K562 (cell line): ENCODE measurements at regions not wholly inside any gene's neighbourhood (a gene's known extent, or its start where the extent isn't known, plus 50 kb on each side); places are given as distances from the start of the nearest gene placed in this dataset.

Experiments used
- CHCHD3 ChIP-seq: fragments of 250-450 bp; sonication (Bioruptor Pico); IDR thresholded peaks from 2 replicates; pipeline ENCODE4 v2.1.2; 2022; ENCODE audit warnings: mild to moderate bottlenecking
- ETV1 ChIP-seq: fragments of 450-650 bp; conservative IDR thresholded peaks from 2 replicates; pipeline ENCODE4 v1.6.1; 2016; ENCODE audit warnings: missing genetic modification characterization, control low read depth, low read depth, missing compliant biosample characterization
- HDAC3 ChIP-seq: fragments of 450-650 bp; IDR thresholded peaks from 2 replicates; pipeline ENCODE4 v1.6.1; 2018; ENCODE audit warnings: borderline replicate concordance, mild to moderate bottlenecking, moderate library complexity; ENCODE audit not compliant: partially characterized antibody
- KAT8 ChIP-seq: fragments of 450-650 bp; IDR thresholded peaks from 2 replicates; pipeline ENCODE4 v1.6.1; 2016; ENCODE audit warnings: low read depth, mild to moderate bottlenecking
- KHSRP ChIP-seq: fragments of 450-650 bp; IDR thresholded peaks from 2 replicates; pipeline ENCODE4 v1.6.1; 2017
- KLF16 ChIP-seq: IDR thresholded peaks from 2 replicates; pipeline ENCODE4 v1.6.1; 2016; ENCODE audit warnings: antibody characterized with exemption
- MAFF ChIP-seq: IDR thresholded peaks from 2 replicates; pipeline ENCODE4 v1.6.1; 2012; ENCODE audit warnings: low read length, improper control_type of control experiment
- MTA2 ChIP-seq: fragments of 450-650 bp; IDR thresholded peaks from 2 replicates; pipeline ENCODE4 v1.6.1; 2016; ENCODE audit warnings: low read depth
- MYBL2 ChIP-seq, 2 experiments: fragments of 450-650 bp in 1 of 2; sonication (generic) in 1 of 2; formaldehyde crosslinking in 1 of 2; IDR thresholded peaks; 2 replicates each; pipeline versions ENCODE4 v1.6.1 to v1.8.1; 2017 to 2022; ENCODE audit warnings: borderline replicate concordance in 1 of 2, inconsistent platforms in 1 of 2, low read depth in 1 of 2, mild to moderate bottlenecking in 1 of 2, missing genetic modification reagents in 1 of 2, moderate library complexity in 1 of 2
- RB1 ChIP-seq: fragments of 450-650 bp; IDR thresholded peaks from 2 replicates; pipeline ENCODE4 v1.6.1; 2017; ENCODE audit warnings: low read depth, mild to moderate bottlenecking
- SNIP1 ChIP-seq: fragments of 450-650 bp; IDR thresholded peaks from 2 replicates; pipeline ENCODE4 v1.7.1; 2017; ENCODE audit warnings: low read depth, mild to moderate bottlenecking
- TEAD4 ChIP-seq, 2 experiments: sonication (generic) in 1 of 2; formaldehyde crosslinking in 1 of 2; IDR thresholded peaks; 2 replicates each; pipeline versions ENCODE4 v1.6.1 to v1.8.0; 2012 to 2022; ENCODE audit warnings: borderline replicate concordance in 1 of 2, inconsistent platforms in 1 of 2, low read length in 1 of 2, mild to moderate bottlenecking in 1 of 2, missing genetic modification reagents in 1 of 2
- WHSC1 ChIP-seq: IDR thresholded peaks from one replicate; pipeline ENCODE4 v1.6.1; 2012; ENCODE audit warnings: low read length, control low read depth, inconsistent platforms
- ZNF354B ChIP-seq: fragments of 250-450 bp; sonication (Bioruptor Pico); IDR thresholded peaks from 2 replicates; pipeline ENCODE4 v1.4.0; 2020
- ZNF584 ChIP-seq: fragments of 200-800 bp; sonication (Bioruptor generic); IDR thresholded peaks from 2 replicates; pipeline ENCODE4 v1.6.1; 2016; ENCODE audit warnings: low read depth, mild to moderate bottlenecking, missing genetic modification characterization, missing compliant biosample characterization
- TF ChIP-seq, protein P1 (sequence below): fragments of 450-650 bp; IDR thresholded peaks from 2 replicates; pipeline ENCODE4 v1.6.1; 2016; ENCODE audit warnings: low read depth
- TF ChIP-seq, protein P2 (sequence below): fragments of 250-450 bp; sonication (Bioruptor Pico); IDR thresholded peaks from 2 replicates; pipeline ENCODE4 v1.8.0; 2021; ENCODE audit warnings: moderate library complexity, mild to moderate bottlenecking, inconsistent platforms
- TF ChIP-seq, protein P3 (sequence below): fragments of 450-650 bp; conservative IDR thresholded peaks from 2 replicates; pipeline ENCODE4 v1.6.1; 2016; ENCODE audit warnings: missing genetic modification characterization, low read depth, mild to moderate bottlenecking, missing compliant biosample characterization, moderate library complexity

DNA sequence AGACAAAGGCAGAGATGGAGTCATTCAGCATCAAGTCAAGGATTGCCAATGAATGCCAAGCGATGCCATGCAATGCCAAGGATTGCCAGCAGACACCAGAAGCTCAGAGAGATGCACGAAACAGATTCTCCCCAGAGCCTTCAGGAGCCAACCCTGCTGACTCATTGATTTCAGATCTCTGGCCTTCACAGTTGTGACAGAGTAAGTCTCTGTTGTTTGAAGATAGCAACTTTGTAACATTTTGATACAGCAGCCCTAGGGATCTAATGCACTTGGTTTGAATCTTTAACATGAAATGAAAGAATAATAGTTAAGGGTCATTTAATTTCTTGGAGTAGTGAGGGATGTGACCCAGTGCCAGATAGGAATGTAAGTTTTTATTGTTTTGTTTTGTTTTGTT lies 287.4 kb upstream of the RUNX1 start (continued):
- TF ChIP-seq MYBL2 (IDR thresholded peaks at IDR 0.05; ENCODE audit: low read depth) (no peak), MYBL2 (CRISPR knock-in tag; IDR thresholded peaks at IDR 0.05; ENCODE audit: borderline replicate concordance) (no peak), RB1 (no peak), KHSRP (no peak), KAT8 (no peak), CHCHD3 (no peak), ETV1 (tag) (no peak), MAFF (peak; percentile 88), MTA2 (peak; percentile 27; the same call in 1 of the 2 replicates), WHSC1 (no peak), ZNF584 (CRISPR knock-in tag) (no peak), ZNF354B (CRISPR knock-in tag) (no peak), KLF16 (no peak; the same call in 1 of the 2 replicates), HDAC3 (no peak), TEAD4 (IDR thresholded peaks at IDR 0.05; ENCODE audit: low read length) (peak; percentile 64; the same call in 1 of the 2 replicates), TEAD4 (CRISPR knock-in tag; IDR thresholded peaks at IDR 0.05; ENCODE audit: borderline replicate concordance) (no peak), SNIP1 (no peak)
- TF ChIP-seq, protein P1, sequence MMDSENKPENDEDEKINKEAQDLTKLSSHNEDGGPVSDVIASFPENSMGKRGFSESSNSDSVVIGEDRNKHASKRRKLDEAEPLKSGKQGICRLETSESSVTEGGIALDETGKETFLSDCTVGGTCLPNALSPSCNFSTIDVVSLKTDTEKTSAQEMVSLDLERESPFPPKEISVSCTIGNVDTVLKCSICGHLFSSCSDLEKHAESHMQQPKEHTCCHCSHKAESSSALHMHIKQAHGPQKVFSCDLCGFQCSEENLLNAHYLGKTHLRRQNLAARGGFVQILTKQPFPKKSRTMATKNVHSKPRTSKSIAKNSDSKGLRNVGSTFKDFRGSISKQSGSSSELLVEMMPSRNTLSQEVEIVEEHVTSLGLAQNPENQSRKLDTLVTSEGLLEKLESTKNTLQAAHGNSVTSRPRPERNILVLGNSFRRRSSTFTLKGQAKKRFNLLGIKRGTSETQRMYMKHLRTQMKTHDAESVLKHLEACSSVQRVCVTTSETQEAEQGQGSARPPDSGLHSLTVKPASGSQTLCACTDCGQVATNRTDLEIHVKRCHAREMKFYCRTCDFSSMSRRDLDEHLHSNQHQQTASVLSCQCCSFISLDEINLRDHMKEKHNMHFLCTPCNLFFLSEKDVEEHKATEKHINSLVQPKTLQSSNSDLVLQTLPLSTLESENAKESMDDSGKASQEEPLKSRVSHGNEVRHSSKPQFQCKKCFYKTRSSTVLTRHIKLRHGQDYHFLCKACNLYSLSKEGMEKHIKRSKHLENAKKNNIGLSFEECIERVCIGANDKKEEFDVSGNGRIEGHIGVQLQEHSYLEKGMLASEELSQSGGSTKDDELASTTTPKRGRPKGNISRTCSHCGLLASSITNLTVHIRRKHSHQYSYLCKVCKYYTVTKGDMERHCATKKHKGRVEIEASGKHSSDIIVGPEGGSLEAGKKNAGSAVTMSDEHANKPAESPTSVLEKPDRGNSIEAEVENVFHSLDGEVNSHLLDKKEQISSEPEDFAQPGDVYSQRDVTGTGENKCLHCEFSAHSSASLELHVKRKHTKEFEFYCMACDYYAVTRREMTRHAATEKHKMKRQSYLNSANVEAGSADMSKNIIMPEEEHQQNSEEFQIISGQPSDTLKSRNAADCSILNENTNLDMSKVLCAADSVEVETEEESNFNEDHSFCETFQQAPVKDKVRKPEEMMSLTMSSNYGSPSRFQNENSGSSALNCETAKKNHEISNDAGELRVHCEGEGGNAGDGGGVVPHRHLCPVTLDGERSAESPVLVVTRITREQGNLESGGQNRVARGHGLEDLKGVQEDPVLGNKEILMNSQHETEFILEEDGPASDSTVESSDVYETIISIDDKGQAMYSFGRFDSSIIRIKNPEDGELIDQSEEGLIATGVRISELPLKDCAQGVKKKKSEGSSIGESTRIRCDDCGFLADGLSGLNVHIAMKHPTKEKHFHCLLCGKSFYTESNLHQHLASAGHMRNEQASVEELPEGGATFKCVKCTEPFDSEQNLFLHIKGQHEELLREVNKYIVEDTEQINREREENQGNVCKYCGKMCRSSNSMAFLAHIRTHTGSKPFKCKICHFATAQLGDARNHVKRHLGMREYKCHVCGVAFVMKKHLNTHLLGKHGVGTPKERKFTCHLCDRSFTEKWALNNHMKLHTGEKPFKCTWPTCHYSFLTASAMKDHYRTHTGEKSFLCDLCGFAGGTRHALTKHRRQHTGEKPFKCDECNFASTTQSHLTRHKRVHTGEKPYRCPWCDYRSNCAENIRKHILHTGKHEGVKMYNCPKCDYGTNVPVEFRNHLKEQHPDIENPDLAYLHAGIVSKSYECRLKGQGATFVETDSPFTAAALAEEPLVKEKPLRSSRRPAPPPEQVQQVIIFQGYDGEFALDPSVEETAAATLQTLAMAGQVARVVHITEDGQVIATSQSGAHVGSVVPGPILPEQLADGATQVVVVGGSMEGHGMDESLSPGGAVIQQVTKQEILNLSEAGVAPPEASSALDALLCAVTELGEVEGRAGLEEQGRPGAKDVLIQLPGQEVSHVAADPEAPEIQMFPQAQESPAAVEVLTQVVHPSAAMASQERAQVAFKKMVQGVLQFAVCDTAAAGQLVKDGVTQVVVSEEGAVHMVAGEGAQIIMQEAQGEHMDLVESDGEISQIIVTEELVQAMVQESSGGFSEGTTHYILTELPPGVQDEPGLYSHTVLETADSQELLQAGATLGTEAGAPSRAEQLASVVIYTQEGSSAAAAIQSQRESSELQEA, result no peak
- TF ChIP-seq, protein P2, sequence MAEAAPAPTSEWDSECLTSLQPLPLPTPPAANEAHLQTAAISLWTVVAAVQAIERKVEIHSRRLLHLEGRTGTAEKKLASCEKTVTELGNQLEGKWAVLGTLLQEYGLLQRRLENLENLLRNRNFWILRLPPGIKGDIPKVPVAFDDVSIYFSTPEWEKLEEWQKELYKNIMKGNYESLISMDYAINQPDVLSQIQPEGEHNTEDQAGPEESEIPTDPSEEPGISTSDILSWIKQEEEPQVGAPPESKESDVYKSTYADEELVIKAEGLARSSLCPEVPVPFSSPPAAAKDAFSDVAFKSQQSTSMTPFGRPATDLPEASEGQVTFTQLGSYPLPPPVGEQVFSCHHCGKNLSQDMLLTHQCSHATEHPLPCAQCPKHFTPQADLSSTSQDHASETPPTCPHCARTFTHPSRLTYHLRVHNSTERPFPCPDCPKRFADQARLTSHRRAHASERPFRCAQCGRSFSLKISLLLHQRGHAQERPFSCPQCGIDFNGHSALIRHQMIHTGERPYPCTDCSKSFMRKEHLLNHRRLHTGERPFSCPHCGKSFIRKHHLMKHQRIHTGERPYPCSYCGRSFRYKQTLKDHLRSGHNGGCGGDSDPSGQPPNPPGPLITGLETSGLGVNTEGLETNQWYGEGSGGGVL (CRISPR knock-in tag), result no peak
- TF ChIP-seq, protein P3, sequence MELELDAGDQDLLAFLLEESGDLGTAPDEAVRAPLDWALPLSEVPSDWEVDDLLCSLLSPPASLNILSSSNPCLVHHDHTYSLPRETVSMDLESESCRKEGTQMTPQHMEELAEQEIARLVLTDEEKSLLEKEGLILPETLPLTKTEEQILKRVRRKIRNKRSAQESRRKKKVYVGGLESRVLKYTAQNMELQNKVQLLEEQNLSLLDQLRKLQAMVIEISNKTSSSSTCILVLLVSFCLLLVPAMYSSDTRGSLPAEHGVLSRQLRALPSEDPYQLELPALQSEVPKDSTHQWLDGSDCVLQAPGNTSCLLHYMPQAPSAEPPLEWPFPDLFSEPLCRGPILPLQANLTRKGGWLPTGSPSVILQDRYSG (tag), result no peak
